ENCODE measurements at regions not wholly inside any gene's neighbourhood (a gene's known extent, or its start where the extent isn't known, plus 50 kb on each side); places are given as distances from the start of the nearest gene placed in this dataset.

DNA sequence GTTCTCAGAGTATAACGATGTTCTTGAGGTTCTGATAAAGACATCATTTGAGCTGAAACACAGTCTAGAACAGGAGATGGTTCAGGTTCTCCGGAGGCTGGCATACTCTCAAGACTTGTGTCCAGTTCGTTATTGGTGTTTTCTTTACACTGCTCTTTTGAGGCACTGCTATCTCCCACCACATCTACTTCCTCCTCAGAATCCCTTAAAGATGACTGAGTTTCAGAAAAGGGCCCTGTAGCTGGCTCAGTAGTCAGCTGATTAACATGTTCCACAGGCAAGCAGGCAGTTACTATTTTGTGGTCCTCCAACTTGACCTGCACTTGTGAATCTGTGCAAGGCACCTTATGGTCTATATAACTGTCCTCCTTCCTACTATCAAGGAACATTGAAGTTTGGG is 50.2 kb downstream of the ZZZ3 start:
- no peak for ATAC-seq
- DNase-seq = no peak
- intact Hi-C loops (cut with DNase I) = no loop called here

GRCh38 chr1:77631751-77632150 is 50.7 kb downstream of the ZZZ3 start:
- DNase-seq (no peak), ATAC-seq (peak in 1 of 2 donors; percentile 34)
- intact Hi-C loops (cut with DNase I) = no loop called here

DNA sequence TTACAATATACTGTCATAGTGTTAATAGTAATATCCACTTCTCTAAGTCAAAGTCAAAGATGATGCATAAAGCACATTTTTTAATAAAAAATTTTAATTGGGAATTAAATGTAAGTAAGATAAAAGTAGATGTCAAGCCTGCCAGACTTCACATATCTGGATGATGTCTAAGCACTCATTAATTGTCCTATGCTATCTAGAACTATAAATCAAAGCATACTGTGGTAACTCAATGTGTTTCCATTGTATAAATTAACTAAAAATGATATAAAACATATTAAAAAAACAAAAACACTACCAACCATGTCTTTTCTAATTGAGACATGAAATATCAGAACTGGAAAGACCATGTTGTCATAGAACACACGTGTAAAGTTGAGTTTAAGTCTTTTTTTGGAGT is 51.2 kb downstream of the ZZZ3 start:
- no peak for DNase-seq
- ATAC-seq = no peak
- intact Hi-C loops (cut with DNase I) = no loop called here

DNA sequence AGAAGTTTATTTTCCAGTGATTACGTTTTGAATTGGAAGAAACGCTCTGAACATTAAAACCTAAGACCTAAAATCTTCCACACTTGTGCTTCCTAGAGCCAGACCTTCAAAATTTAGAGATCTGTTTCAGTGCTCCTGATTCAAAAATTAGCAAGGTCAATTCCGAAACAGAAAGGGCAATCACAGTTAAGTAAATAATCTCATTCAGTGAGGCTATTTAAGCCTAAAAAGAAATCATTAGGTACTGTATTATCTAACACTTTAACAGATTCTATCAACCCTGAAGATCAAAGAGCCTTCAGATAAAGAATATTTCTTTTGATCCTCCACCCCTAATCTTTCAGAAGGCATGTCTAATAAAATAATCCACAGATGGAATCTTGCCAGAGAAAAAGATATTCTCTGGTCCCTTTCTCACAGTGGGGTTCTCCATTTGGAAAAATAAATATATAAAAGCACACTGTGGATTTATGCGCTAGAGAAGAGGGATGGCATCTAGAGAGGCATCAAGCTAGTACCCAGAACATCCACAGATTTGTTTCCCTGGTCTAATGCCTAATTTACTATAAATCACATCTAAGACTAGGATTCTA is 54.4 kb downstream of the ZZZ3 start:
- no peak for ATAC-seq
- no peak for DNase-seq
- intact Hi-C loops (cut with DNase I) = no loop called here

- intact Hi-C loops (cut with DNase I) = no loop called here
- DNase-seq (no peak), ATAC-seq (no peak)
These were observed 57.2 kb downstream of the ZZZ3 start for GRCh38 chr1:77625250-77625649.

GRCh38 chr1:77624102-77624501 is 58.4 kb downstream of the ZZZ3 start:
- no peak for DNase-seq
- intact Hi-C loops (cut with DNase I) = no loop called here
- ATAC-seq = peak in 1 of 2 donors; percentile 35

DNA sequence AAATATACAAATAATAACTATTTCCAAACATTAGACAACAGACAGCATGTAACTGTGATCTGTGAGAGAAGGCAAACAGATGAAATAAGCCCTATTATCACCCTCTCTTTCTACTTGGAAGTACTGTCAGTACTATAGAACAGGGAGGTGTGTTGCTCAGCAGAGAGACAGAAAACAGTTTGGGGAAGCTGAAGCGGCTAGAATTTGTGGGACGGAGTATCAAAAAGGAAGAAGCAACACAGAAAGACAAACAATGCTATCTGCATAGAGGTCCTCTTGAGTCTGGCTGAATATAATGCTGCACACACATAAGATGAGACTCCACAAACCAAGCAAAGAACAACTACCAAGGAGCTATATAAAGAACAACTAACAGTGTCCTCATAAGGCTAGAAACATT is 59.4 kb downstream of the ZZZ3 start:
- intact Hi-C loops (cut with DNase I) = no loop called here
- ATAC-seq (no peak), DNase-seq (no peak)

GRCh38 chr1:77620273-77620672 is 62.2 kb downstream of the ZZZ3 start:
- DNase-seq (no peak), ATAC-seq (no peak)
- intact Hi-C loops (cut with DNase I) = no loop called here

DNA sequence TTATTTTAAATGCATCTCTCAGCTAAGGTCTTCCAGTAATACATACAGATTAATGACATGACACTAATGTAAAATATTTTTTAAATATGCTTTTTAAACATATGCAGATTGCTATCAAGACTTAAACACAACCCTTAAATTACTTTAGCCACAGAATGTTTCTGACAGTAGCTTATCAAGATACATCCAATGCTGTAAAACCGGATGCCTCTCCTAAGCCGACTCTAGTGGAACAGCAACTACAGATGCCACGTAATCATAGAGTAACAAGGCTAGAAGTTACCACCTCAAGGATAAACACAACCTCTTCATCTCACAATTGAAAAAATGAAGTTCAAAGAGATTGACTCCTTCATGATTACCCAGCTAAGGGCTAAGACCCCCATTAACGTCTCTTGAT is 68.4 kb downstream of the ZZZ3 start:
- ATAC-seq (no peak), DNase-seq (no peak)
- intact Hi-C loops (cut with DNase I) = no loop called here

All from left cardiac atrium (tissue), 4 donors.